Prostate gland (tissue), 2 donors: ENCODE measurements at regions not wholly inside any gene's neighbourhood (a gene's known extent, or its start where the extent isn't known, plus 50 kb on each side); places are given as distances from the start of the nearest gene placed in this dataset.

Source experiments
- CTCF ChIP-seq, 4 experiments: fragments of 200-600 bp in 2 of 4; fragments of 450-650 bp in 2 of 4; sonication (generic) in 2 of 4; IDR thresholded peaks; 1 replicate in 3 of 4; 2 replicates in 1 of 4; pipeline ENCODE4 v1.5.1; 2016 to 2019; ENCODE audit warnings: antibody characterized with exemption in 4 of 4, mild to moderate bottlenecking in 2 of 4, moderate library complexity in 2 of 4
- POLR2A ChIP-seq: fragments of 450-650 bp; IDR thresholded peaks from one replicate; pipeline ENCODE4 v1.6.1; 2016; ENCODE audit warnings: antibody characterized with exemption, mild to moderate bottlenecking

- no peak for TF ChIP-seq CTCF (IDR thresholded peaks at IDR 0.05)
- no peak for TF ChIP-seq POLR2A
Observed at GRCh38 chr13:109416001-109416400, 370.4 kb downstream of the IRS2 start.
